OCI-LY7 (cell line): ENCODE measurements at regions not wholly inside any gene's neighbourhood (a gene's known extent, or its start where the extent isn't known, plus 50 kb on each side); places are given as distances from the start of the nearest gene placed in this dataset.

Source experiments
- BruUV-seq: library from RNA; stranded (reverse); fragments of 400-500 nt; replicated peaks from 2 replicates; lab custom pipeline; 2021; lab: Mats Ljungman, UMichigan
- CTCF ChIA-PET: fragments of 300-600 bp; sonication (Branson Sonifier 250); formaldehyde crosslinking; loops from one replicate; lab custom pipeline; 2022; ENCODE audit warnings: antibody characterized with exemption; ENCODE audit not compliant: unreplicated experiment; lab: Charles Lee
- POLR2A ChIA-PET: fragments of 300-600 bp; sonication (Branson Sonifier 250); formaldehyde crosslinking; loops from one replicate; lab custom pipeline; 2022; ENCODE audit warnings: antibody characterized with exemption; lab: Charles Lee
- DNase-seq: peaks from one replicate; pipeline ENCODE4 v3.0.0-alpha.2; 2015; ENCODE audit warnings: low spot score
- H2AFZ ChIP-seq: fragments of 200-600 bp; sonication (generic), shearing (Covaris generic); 2 replicates; pipeline ENCODE4 v1.6.1; 2014; ENCODE audit warnings: mild to moderate bottlenecking, antibody characterized with exemption, low read length, moderate library complexity
- H3K27ac ChIP-seq: fragments of 200-600 bp; sonication (generic); 2 replicates; pipeline ENCODE4 v1.5.1; 2014; ENCODE audit warnings: mixed run types, low read depth, mild to moderate bottlenecking, moderate library complexity, low read length, inconsistent platforms; ENCODE audit not compliant: poor library complexity, severe bottlenecking
- H3K36me3 ChIP-seq: fragments of 200-600 bp; sonication (generic); 2 replicates; pipeline ENCODE4 v1.6.1; 2014; ENCODE audit warnings: mild to moderate bottlenecking, antibody characterized with exemption, low read length, moderate library complexity, mixed read lengths; ENCODE audit not compliant: insufficient read depth
- H3K4me1 ChIP-seq: fragments of 200-600 bp; sonication (generic); 2 replicates; pipeline ENCODE4 v1.5.1; 2014; ENCODE audit warnings: mild to moderate bottlenecking, low read length; ENCODE audit not compliant: insufficient read depth, poor library complexity, severe bottlenecking
- H3K4me2 ChIP-seq: fragments of 200-600 bp; sonication (generic); 2 replicates; pipeline ENCODE4 v1.6.1; 2014; ENCODE audit warnings: mild to moderate bottlenecking, low read length
- H3K4me3 ChIP-seq: fragments of 200-600 bp; sonication (generic); 2 replicates; pipeline ENCODE4 v1.5.1; 2014; ENCODE audit warnings: mild to moderate bottlenecking, low read depth, low read length; ENCODE audit not compliant: poor library complexity, severe bottlenecking
- H3K79me2 ChIP-seq: fragments of 200-600 bp; sonication (generic); 2 replicates; pipeline ENCODE4 v1.6.1; 2016; ENCODE audit warnings: low read depth, mild to moderate bottlenecking, low read length, moderate library complexity, mixed read lengths; ENCODE audit not compliant: insufficient read depth
- H3K9me2 ChIP-seq: fragments of 200-600 bp; sonication (generic); 2 replicates; pipeline ENCODE4 v1.6.1; 2016; ENCODE audit warnings: mild to moderate bottlenecking, low read length, mixed read lengths; ENCODE audit not compliant: insufficient read depth
- H3K9me3 ChIP-seq: fragments of 200-600 bp; sonication (generic); 2 replicates; pipeline ENCODE4 v1.6.1; 2014; ENCODE audit warnings: mild to moderate bottlenecking, mixed run types, low read length, mixed read lengths
- H4K20me1 ChIP-seq: fragments of 200-600 bp; sonication (generic); 2 replicates; pipeline ENCODE4 v1.6.1; 2014; ENCODE audit warnings: mild to moderate bottlenecking, antibody characterized with exemption, low read length, moderate library complexity, mixed read lengths; ENCODE audit not compliant: insufficient read depth
- CTCF ChIP-seq: fragments of 200-600 bp; sonication (generic); conservative IDR thresholded peaks from 2 replicates; pipeline ENCODE4 v1.5.1; 2014; ENCODE audit warnings: mild to moderate bottlenecking, antibody characterized with exemption, low read length, moderate library complexity, mixed read lengths
- EZH2phosphoT487 ChIP-seq: fragments of 200-600 bp; sonication (generic); IDR thresholded peaks from 2 replicates; pipeline ENCODE4 v1.6.1; 2018; ENCODE audit warnings: low read depth, borderline replicate concordance, mild to moderate bottlenecking, mixed run types, antibody characterized with exemption, low read length, moderate library complexity, mixed read lengths
- intact Hi-C: fragments of 100-400 bp; cut with micrococcal nuclease; formaldehyde crosslinking; loops from one replicate; pipeline ENCODE4 v1.10.0; 2022; ENCODE audit not compliant: unreplicated experiment

DNA sequence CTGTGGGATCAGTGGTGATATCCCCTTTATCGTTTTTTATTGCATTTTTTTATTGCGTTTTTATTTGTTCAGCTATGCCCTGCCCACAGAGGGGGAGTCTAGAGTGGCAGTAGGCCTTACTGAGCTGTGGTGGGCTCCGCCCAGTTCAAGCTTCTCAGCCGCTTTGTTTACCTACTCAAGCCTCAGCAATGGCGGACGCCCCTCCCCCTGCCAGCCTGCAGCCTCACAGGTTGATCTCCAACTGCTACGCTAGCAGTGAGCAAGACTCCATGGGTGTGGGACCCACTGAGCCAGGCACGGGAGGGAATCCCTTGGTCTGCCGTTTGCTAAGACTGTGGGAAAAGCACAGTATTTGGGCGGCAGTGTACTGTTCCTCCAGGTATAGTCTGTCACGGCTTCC, 500.6 kb upstream of the MCTP2 start:
- Histone ChIP-seq H3K4me1 (no peaks in the 10 kb centered on the region), H3K4me2 (no peak overlapping the region), H2AFZ (no peak overlapping the region), H3K27ac (no peak overlapping the region), H3K79me2 (no peaks in the 10 kb centered on the region), H3K36me3 (no peaks in the 10 kb centered on the region), H3K9me3 (no peaks in the 10 kb centered on the region), H3K4me3 (no peak overlapping the region), H4K20me1 (no peaks in the 10 kb centered on the region), H3K9me2 (no peaks in the 10 kb centered on the region)
- DNase-seq, result no peak
- intact Hi-C loops, result no loop called here
- ChIA-PET POLR2A (interaction anchor here (0.7 kb wide), 1 partner anchor 14 kb away, joined by 4 read pairs; no protein-coding TSS in a partner anchor), CTCF (no interaction called here)
- no TSS peak for BruUV-seq
- TF ChIP-seq CTCF (no peak), EZH2phosphoT487 (no peak)

GRCh38 chr15:93722165-93722564, 509.2 kb upstream of the MCTP2 start:
- DNase-seq, result no peak
- Histone ChIP-seq H2AFZ (no peak overlapping the region), H4K20me1 (no peaks in the 10 kb centered on the region), H3K4me1 (no peaks in the 10 kb centered on the region), H3K4me2 (no peak overlapping the region), H3K9me3 (no peaks in the 10 kb centered on the region), H3K36me3 (no peaks in the 10 kb centered on the region), H3K79me2 (no peaks in the 10 kb centered on the region), H3K9me2 (no peaks in the 10 kb centered on the region), H3K4me3 (no peak overlapping the region), H3K27ac (no peak overlapping the region)
- intact Hi-C loops, result no loop called here
- CTCF ChIA-PET, result no interaction called here
- no TSS peak for BruUV-seq
- TF ChIP-seq EZH2phosphoT487 (no peak), CTCF (no peak)
- POLR2A ChIA-PET, result no interaction called here

- H4K20me1 ChIP-seq, result no peaks in the 10 kb centered on the region
- CTCF ChIA-PET, result no interaction called here
- H3K36me3 ChIP-seq, result no peaks in the 10 kb centered on the region
- BruUV-seq, result no TSS peak
- H3K4me3 ChIP-seq, result no peak overlapping the region
- no peaks in the 10 kb centered on the region for H3K79me2 ChIP-seq
- DNase-seq, result no peak
- no peak overlapping the region for H3K27ac ChIP-seq
- H3K4me1 ChIP-seq, result no peaks in the 10 kb centered on the region
- no peaks in the 10 kb centered on the region for H3K9me2 ChIP-seq
- H3K4me2 ChIP-seq, result no peak overlapping the region
- H3K9me3 ChIP-seq, result no peaks in the 10 kb centered on the region
- no peak overlapping the region for H2AFZ ChIP-seq
- intact Hi-C loops, result no loop called here
- POLR2A ChIA-PET, result no interaction called here
- TF ChIP-seq EZH2phosphoT487, result no peak
- TF ChIP-seq CTCF, result no peak
Measured at GRCh38 chr15:93720607-93721006, 510.8 kb upstream of the MCTP2 start.
